Loucy (cell line): ENCODE measurements at regions not wholly inside any gene's neighbourhood (a gene's known extent, or its start where the extent isn't known, plus 50 kb on each side); places are given as distances from the start of the nearest gene placed in this dataset.

Source experiments
- CTCF ChIP-seq: fragments of 200-600 bp; sonication (generic); conservative IDR thresholded peaks from 2 replicates; pipeline ENCODE4 v1.5.1; 2014; ENCODE audit warnings: mild to moderate bottlenecking, antibody characterized with exemption, low read length
- EZH2phosphoT487 ChIP-seq: fragments of 200-600 bp; IDR thresholded peaks from 2 replicates; pipeline ENCODE4 v1.6.1; 2018; ENCODE audit warnings: antibody characterized with exemption, mild to moderate bottlenecking, moderate library complexity, borderline replicate concordance

DNA sequence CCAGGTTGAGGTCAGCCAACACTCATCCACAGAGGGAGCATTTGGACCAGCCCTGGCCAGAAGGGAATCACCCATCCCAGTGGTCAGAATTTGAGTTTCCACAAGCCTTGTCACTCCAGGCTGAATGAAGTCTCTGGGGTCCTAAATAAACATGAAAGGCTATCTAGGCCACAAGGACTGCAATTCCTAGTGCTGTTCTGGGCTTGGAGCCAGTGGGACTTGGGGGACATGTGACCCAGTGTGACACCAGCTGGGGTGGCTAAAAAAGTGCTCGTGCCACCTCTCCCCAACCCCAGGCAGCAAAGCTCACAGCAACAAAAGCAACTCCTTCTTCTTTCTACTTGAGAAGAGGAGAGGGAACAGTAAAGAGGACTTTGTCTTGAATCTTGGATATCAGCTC lies 91.7 kb downstream of the MDH1 start:
- TF ChIP-seq CTCF: no peak
- TF ChIP-seq EZH2phosphoT487: no peak
